Lung (tissue), 11 donors: ENCODE measurements at regions not wholly inside any gene's neighbourhood (a gene's known extent, or its start where the extent isn't known, plus 50 kb on each side); places are given as distances from the start of the nearest gene placed in this dataset.

ENCODE experiments used
- ATAC-seq: fragments of 200-7000 bp; cut with Tn5 transposase; one replicate; pipeline ENCODE4 v1.9.1; 2020; ENCODE audit warnings: moderate number of reproducible peaks; ENCODE audit not compliant: insufficient read depth, low FRiP score
- DNase-seq, 3 donors: peaks; one replicate each; pipeline ENCODE4 v3.0.0-alpha.2; 2013 to 2017
- H3K27ac ChIP-seq, 2 donors: one replicate each; pipeline ENCODE4 v1.5.1; 2013; ENCODE audit warnings: mild to moderate bottlenecking in 2 of 2, moderate library complexity in 2 of 2, control low read depth in 1 of 2, inconsistent platforms in 1 of 2, low read depth in 1 of 2, low read length in 1 of 2
- H3K27me3 ChIP-seq, 3 donors: one replicate each; pipeline ENCODE4 v1.5.1; 2013; ENCODE audit warnings: low read length in 2 of 3; ENCODE audit not compliant: control insufficient read depth in 3 of 3, insufficient read depth in 3 of 3
- H3K36me3 ChIP-seq, 4 donors: one replicate each; pipeline ENCODE4 v1.5.1; 2013; ENCODE audit warnings: low read length in 4 of 4, mild to moderate bottlenecking in 1 of 4, moderate library complexity in 1 of 4; ENCODE audit not compliant: control insufficient read depth in 4 of 4, insufficient read depth in 4 of 4
- H3K4me1 ChIP-seq, 5 donors: one replicate each; pipeline ENCODE4 v1.5.1; 2013; ENCODE audit warnings: low read length in 5 of 5, mild to moderate bottlenecking in 2 of 5, moderate library complexity in 1 of 5; ENCODE audit not compliant: control insufficient read depth in 5 of 5, insufficient read depth in 5 of 5
- H3K4me3 ChIP-seq: one replicate; pipeline ENCODE4 v1.5.1; 2013; ENCODE audit warnings: mild to moderate bottlenecking, control low read depth, moderate library complexity
- H3K9ac ChIP-seq, 2 donors: one replicate each; pipeline ENCODE4 v1.5.1; 2013; ENCODE audit warnings: low read length in 2 of 2, control low read depth in 1 of 2; ENCODE audit not compliant: insufficient read depth in 1 of 2
- H3K9me3 ChIP-seq, 4 donors: one replicate each; pipeline ENCODE4 v1.5.1; 2013; ENCODE audit warnings: low read length in 3 of 4, mild to moderate bottlenecking in 1 of 4, moderate library complexity in 1 of 4; ENCODE audit not compliant: control insufficient read depth in 4 of 4, insufficient read depth in 3 of 4
- CTCF ChIP-seq: IDR thresholded peaks from 2 replicates; pipeline ENCODE4 v1.5.1; 2012; ENCODE audit warnings: mild to moderate bottlenecking; ENCODE audit errors: control extremely low read depth, extremely low read depth
- WGBS, 2 donors: extraction: QIAGEN DNeasy Blood & Tissue Kit; methylation state at CpG; one replicate each; pipeline ENCODE4 v1.1.7; 2013; 5-methylcytosine and 5-hydroxymethylcytosine counted together
- donor health status: control.
- donor health status: control.
- donor health status: Bipolar disorder and iron deficiency.
- donor health status: healthy.
- donor health status: DM: yes; HTN: yes; CAD: no.

GRCh38 chr18:40935423-40935822 lies 1019.6 kb upstream of the PIK3C3 start:
- WGBS, 2 donors: 32 to 35% methylated on average over 1 of the region's 1 CpG
- no peak overlapping the region for H3K27ac ChIP-seq
- no peaks in the 10 kb centered on the region for H3K27me3 ChIP-seq
- no peak for DNase-seq
- no peak for ATAC-seq
- H3K9ac ChIP-seq: no peak overlapping the region
- H3K4me3 ChIP-seq: no peak overlapping the region
- H3K36me3 ChIP-seq: no peaks in the 10 kb centered on the region
- no peak for TF ChIP-seq CTCF
- H3K9me3 ChIP-seq: no peaks in the 10 kb centered on the region
- no peaks in the 10 kb centered on the region for H3K4me1 ChIP-seq

GRCh38 chr18:40932862-40933261 lies 1022.2 kb upstream of the PIK3C3 start:
- Histone ChIP-seq H3K27ac (no peak overlapping the region), H3K27me3 (peaks cover 0 to 2% (median 0%) of the 10 kb centered on the region in 3 donors), H3K4me1 (no peaks in the 10 kb centered on the region), H3K9ac (no peak overlapping the region), H3K36me3 (no peaks in the 10 kb centered on the region), H3K9me3 (no peaks in the 10 kb centered on the region), H3K4me3 (no peak overlapping the region)
- no peak for TF ChIP-seq CTCF
- DNase-seq (no peak), ATAC-seq (no peak)
- WGBS, 2 donors: 73 to 78% methylated on average over 2 of the region's 2 CpGs

GRCh38 chr18:40930211-40930882 lies 1024.7 kb upstream of the PIK3C3 start:
- DNase-seq: no peak
- no peak for TF ChIP-seq CTCF
- Histone ChIP-seq H3K4me3 (no peak overlapping the region), H3K27me3 (peaks cover 0 to 2% (median 0%) of the 10 kb centered on the region in 3 donors), H3K36me3 (no peaks in the 10 kb centered on the region), H3K9me3 (no peaks in the 10 kb centered on the region), H3K4me1 (no peaks in the 10 kb centered on the region), H3K27ac (no peak overlapping the region), H3K9ac (no peak overlapping the region)
- no peak for ATAC-seq
- WGBS, 2 donors: 86 to 88% methylated on average over 5 of the region's 5 CpGs

- Histone ChIP-seq H3K4me1 (no peaks in the 10 kb centered on the region), H3K9me3 (no peaks in the 10 kb centered on the region), H3K9ac (no peak overlapping the region), H3K4me3 (no peak overlapping the region), H3K27ac (no peak overlapping the region), H3K27me3 (peaks cover 0 to 2% (median 0%) of the 10 kb centered on the region in 3 donors), H3K36me3 (no peaks in the 10 kb centered on the region)
- ATAC-seq (no peak), DNase-seq (no peak)
- TF ChIP-seq CTCF: no peak
- WGBS, 2 donors: 76 to 85% methylated on average over 7 of the region's 7 CpGs
Measured at GRCh38 chr18:40929399-40929798, 1025.6 kb upstream of the PIK3C3 start.
